ENCODE measurements at regions not wholly inside any gene's neighbourhood (a gene's known extent, or its start where the extent isn't known, plus 50 kb on each side); places are given as distances from the start of the nearest gene placed in this dataset.

DNA sequence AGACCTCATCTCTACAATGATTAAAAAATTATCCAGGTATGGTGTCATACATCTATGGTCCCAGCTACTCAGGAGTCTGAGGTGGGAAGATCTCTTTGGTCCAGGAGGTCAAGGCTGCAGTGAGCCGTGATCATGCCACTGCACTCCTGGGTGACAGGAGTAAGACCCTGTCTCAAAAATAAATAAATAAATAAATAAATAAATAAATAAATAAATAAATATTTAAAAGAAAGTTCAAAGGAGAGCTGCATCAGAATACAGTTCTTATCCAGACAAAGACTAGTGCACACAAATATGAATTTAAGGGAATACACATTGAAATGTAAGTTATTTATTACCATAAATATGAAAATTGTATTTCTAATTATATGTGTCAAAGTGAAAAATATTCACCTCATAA lies 624.9 kb downstream of the SLITRK6 start:
- H3K36me3 ChIP-seq (ENCODE audit: control insufficient read depth in 2 of 2, insufficient read depth in 2 of 2, low read length in 1 of 2), result no peaks in the 10 kb centered on the region
- intact Hi-C loops (cut with micrococcal nuclease; ENCODE audit: unreplicated experiment) (no loop called here), in situ Hi-C loops (cut with MboI) (no loop called here)
- H3K79me2 ChIP-seq (ENCODE audit: control insufficient read depth, insufficient read depth, low read length), result no peaks in the 10 kb centered on the region
- H3K4me1 ChIP-seq (ENCODE audit: control insufficient read depth, insufficient read depth, low read length), result no peaks in the 10 kb centered on the region
- no peak overlapping the region for H3K9ac ChIP-seq (ENCODE audit: control insufficient read depth, insufficient read depth, low read length)
- RAD21 ChIA-PET (ENCODE audit: unreplicated experiment), result no interaction called here
- SMC1A ChIA-PET (ENCODE audit: uncharacterized antibody, unreplicated experiment), result no interaction called here
- H3K4me2 ChIP-seq (ENCODE audit: control insufficient read depth, insufficient read depth), result no peak overlapping the region
- no peaks in the 10 kb centered on the region for H3K9me3 ChIP-seq (replicated peaks; ENCODE audit: control insufficient read depth, insufficient read depth, low read length)
- BruUV-seq (replicated peaks), result no TSS peak
- no peaks in the 10 kb centered on the region for H3K27me3 ChIP-seq (replicated peaks in 1 of 2; ENCODE audit: control insufficient read depth in 2 of 2, insufficient read depth in 2 of 2, low read length in 1 of 2)
- CTCF ChIA-PET, result no interaction called here
- H3K4me3 ChIP-seq, result no peak overlapping the region
- H4K20me1 ChIP-seq (ENCODE audit: control insufficient read depth, insufficient read depth), result no peaks in the 10 kb centered on the region
- DNase-seq (ENCODE audit: low read depth, low spot score), result no peak
- POLR2A ChIA-PET, result interaction anchor here (0.6 kb wide), 1 partner anchor 109 kb away, joined by 3 read pairs; no protein-coding TSS in a partner anchor
- no peak overlapping the region for H3K27ac ChIP-seq (ENCODE audit: control insufficient read depth, insufficient read depth)
- TF ChIP-seq KDM1A (IDR thresholded peaks at IDR 0.05; ENCODE audit: borderline replicate concordance) (no peak), DPF2 (IDR thresholded peaks at IDR 0.05) (no peak), SMAD1 (IDR thresholded peaks at IDR 0.05; ENCODE audit: low read depth, partially characterized antibody) (no peak), SIX5 (IDR thresholded peaks at IDR 0.05; ENCODE audit: low read depth, low read length, severe bottlenecking) (no peak), RBBP5 (conservative IDR thresholded peaks at IDR 0.05) (no peak)
- no peak overlapping the region for H2AFZ ChIP-seq (ENCODE audit: control insufficient read depth, low read depth, low read length)
- ATAC-seq, result no peak
- WGBS (ENCODE audit: insufficient coverage, insufficient replicate concordance, low lambda C conversion rate, missing lambda C conversion rate), result 44% methylated on average over 1 of the region's 1 CpG
- FAIRE-seq, result no peak

- RAD21 ChIA-PET (ENCODE audit: unreplicated experiment), result no interaction called here
- in situ Hi-C loops (cut with MboI), result no loop called here
- intact Hi-C loops (cut with micrococcal nuclease; ENCODE audit: unreplicated experiment), result no loop called here
- Histone ChIP-seq H3K4me3 (no peak overlapping the region), H3K9me3 (replicated peaks; ENCODE audit: control insufficient read depth, insufficient read depth, low read length) (no peaks in the 10 kb centered on the region), H4K20me1 (ENCODE audit: control insufficient read depth, insufficient read depth) (no peaks in the 10 kb centered on the region), H3K4me2 (ENCODE audit: control insufficient read depth, insufficient read depth) (no peak overlapping the region), H3K27ac (ENCODE audit: control insufficient read depth, insufficient read depth) (no peak overlapping the region), H3K4me1 (ENCODE audit: control insufficient read depth, insufficient read depth, low read length) (no peaks in the 10 kb centered on the region), H3K79me2 (ENCODE audit: control insufficient read depth, insufficient read depth, low read length) (no peaks in the 10 kb centered on the region), H3K36me3 (ENCODE audit: control insufficient read depth in 2 of 2, insufficient read depth in 2 of 2, low read length in 1 of 2) (no peaks in the 10 kb centered on the region), H3K9ac (ENCODE audit: control insufficient read depth, insufficient read depth, low read length) (no peak overlapping the region), H3K27me3 (replicated peaks in 1 of 2; ENCODE audit: control insufficient read depth in 2 of 2, insufficient read depth in 2 of 2, low read length in 1 of 2) (no peaks in the 10 kb centered on the region), H2AFZ (ENCODE audit: control insufficient read depth, low read depth, low read length) (no peak overlapping the region)
- WGBS (ENCODE audit: insufficient coverage, insufficient replicate concordance, low lambda C conversion rate, missing lambda C conversion rate), result 0% methylated on average over 1 of the region's 1 CpG
- POLR2A ChIA-PET, result no interaction called here
- TF ChIP-seq, protein P1, sequence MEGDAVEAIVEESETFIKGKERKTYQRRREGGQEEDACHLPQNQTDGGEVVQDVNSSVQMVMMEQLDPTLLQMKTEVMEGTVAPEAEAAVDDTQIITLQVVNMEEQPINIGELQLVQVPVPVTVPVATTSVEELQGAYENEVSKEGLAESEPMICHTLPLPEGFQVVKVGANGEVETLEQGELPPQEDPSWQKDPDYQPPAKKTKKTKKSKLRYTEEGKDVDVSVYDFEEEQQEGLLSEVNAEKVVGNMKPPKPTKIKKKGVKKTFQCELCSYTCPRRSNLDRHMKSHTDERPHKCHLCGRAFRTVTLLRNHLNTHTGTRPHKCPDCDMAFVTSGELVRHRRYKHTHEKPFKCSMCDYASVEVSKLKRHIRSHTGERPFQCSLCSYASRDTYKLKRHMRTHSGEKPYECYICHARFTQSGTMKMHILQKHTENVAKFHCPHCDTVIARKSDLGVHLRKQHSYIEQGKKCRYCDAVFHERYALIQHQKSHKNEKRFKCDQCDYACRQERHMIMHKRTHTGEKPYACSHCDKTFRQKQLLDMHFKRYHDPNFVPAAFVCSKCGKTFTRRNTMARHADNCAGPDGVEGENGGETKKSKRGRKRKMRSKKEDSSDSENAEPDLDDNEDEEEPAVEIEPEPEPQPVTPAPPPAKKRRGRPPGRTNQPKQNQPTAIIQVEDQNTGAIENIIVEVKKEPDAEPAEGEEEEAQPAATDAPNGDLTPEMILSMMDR (IDR thresholded peaks at IDR 0.05 in 2 of 3, conservative IDR thresholded peaks at IDR 0.05 in 1 of 3; ENCODE audit: control insufficient read depth in 2 of 3, extremely low read depth in 1 of 3, insufficient read depth in 1 of 3, low read depth in 3 of 3, low read length in 3 of 3), result no peak
- no peak for TF ChIP-seq BRCA1 (IDR thresholded peaks at IDR 0.05; ENCODE audit: low read depth, low read length)
- TF ChIP-seq, protein P2, sequence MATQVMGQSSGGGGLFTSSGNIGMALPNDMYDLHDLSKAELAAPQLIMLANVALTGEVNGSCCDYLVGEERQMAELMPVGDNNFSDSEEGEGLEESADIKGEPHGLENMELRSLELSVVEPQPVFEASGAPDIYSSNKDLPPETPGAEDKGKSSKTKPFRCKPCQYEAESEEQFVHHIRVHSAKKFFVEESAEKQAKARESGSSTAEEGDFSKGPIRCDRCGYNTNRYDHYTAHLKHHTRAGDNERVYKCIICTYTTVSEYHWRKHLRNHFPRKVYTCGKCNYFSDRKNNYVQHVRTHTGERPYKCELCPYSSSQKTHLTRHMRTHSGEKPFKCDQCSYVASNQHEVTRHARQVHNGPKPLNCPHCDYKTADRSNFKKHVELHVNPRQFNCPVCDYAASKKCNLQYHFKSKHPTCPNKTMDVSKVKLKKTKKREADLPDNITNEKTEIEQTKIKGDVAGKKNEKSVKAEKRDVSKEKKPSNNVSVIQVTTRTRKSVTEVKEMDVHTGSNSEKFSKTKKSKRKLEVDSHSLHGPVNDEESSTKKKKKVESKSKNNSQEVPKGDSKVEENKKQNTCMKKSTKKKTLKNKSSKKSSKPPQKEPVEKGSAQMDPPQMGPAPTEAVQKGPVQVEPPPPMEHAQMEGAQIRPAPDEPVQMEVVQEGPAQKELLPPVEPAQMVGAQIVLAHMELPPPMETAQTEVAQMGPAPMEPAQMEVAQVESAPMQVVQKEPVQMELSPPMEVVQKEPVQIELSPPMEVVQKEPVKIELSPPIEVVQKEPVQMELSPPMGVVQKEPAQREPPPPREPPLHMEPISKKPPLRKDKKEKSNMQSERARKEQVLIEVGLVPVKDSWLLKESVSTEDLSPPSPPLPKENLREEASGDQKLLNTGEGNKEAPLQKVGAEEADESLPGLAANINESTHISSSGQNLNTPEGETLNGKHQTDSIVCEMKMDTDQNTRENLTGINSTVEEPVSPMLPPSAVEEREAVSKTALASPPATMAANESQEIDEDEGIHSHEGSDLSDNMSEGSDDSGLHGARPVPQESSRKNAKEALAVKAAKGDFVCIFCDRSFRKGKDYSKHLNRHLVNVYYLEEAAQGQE (IDR thresholded peaks at IDR 0.05; ENCODE audit: low read depth, low read length), result no peak
- no TSS peak for BruUV-seq (replicated peaks)
- FAIRE-seq, result no peak
- DNase-seq (ENCODE audit: low read depth, low spot score), result no peak
- ATAC-seq, result no peak
- CTCF ChIA-PET, result interaction anchor here (1.2 kb wide), 1 partner anchor 14 kb away, joined by 3 read pairs; no protein-coding TSS in a partner anchor
- SMC1A ChIA-PET (ENCODE audit: uncharacterized antibody, unreplicated experiment), result no interaction called here
Observed at GRCh38 chr13:85170372-85170771, 628.8 kb downstream of the SLITRK6 start.
